DOHH2 (cell line): ENCODE measurements at regions not wholly inside any gene's neighbourhood (a gene's known extent, or its start where the extent isn't known, plus 50 kb on each side); places are given as distances from the start of the nearest gene placed in this dataset.

Source experiments
- H3F3A ChIP-seq: fragments of 200-600 bp; sonication (generic), shearing (Covaris generic); 2 replicates; pipeline ENCODE4 v1.6.0; 2016; ENCODE audit warnings: antibody characterized with exemption, mild to moderate bottlenecking; ENCODE audit not compliant: control insufficient read depth, insufficient read depth
- H3K27ac ChIP-seq: fragments of 200-600 bp; sonication (generic); 2 replicates; pipeline ENCODE4 v1.5.1; 2014; ENCODE audit warnings: low read depth, mild to moderate bottlenecking, low read length, moderate library complexity
- H3K27me3 ChIP-seq: fragments of 200-600 bp; sonication (generic); 2 replicates; pipeline ENCODE4 v1.6.1; 2014; ENCODE audit warnings: mild to moderate bottlenecking, low read length, mixed read lengths; ENCODE audit not compliant: control insufficient read depth
- H3K36me3 ChIP-seq: fragments of 200-600 bp; sonication (generic); 2 replicates; pipeline ENCODE4 v1.6.1; 2014; ENCODE audit warnings: mild to moderate bottlenecking, low read length, moderate library complexity, mixed read lengths; ENCODE audit not compliant: control insufficient read depth
- H3K4me1 ChIP-seq: fragments of 200-600 bp; sonication (generic); 2 replicates; pipeline ENCODE4 v1.6.1; 2014; ENCODE audit warnings: mild to moderate bottlenecking, low read length, mixed read lengths; ENCODE audit not compliant: control insufficient read depth
- H3K4me2 ChIP-seq: fragments of 200-600 bp; sonication (generic); 2 replicates; pipeline ENCODE4 v1.6.0; 2014; ENCODE audit warnings: mild to moderate bottlenecking, low read length, moderate library complexity
- H3K4me3 ChIP-seq: fragments of 200-600 bp; sonication (generic); 2 replicates; pipeline ENCODE4 v1.5.1; 2014; ENCODE audit warnings: mild to moderate bottlenecking, low read length, mixed read lengths
- H3K79me2 ChIP-seq: fragments of 200-600 bp; sonication (generic); 2 replicates; pipeline ENCODE4 v1.6.1; 2014; ENCODE audit warnings: mild to moderate bottlenecking, low read length, mixed read lengths; ENCODE audit not compliant: control insufficient read depth
- H3K9me2 ChIP-seq: fragments of 200-600 bp; sonication (generic); replicated peaks from 2 replicates; pipeline ENCODE4 v1.6.1; 2014; ENCODE audit warnings: mild to moderate bottlenecking, low read length, mixed read lengths; ENCODE audit not compliant: control insufficient read depth
- H3K9me3 ChIP-seq: fragments of 200-600 bp; sonication (generic); 2 replicates; pipeline ENCODE4 v1.6.1; 2014; ENCODE audit warnings: antibody characterized with exemption, low read length, mixed read lengths; ENCODE audit not compliant: control insufficient read depth, insufficient read depth
- H4K20me1 ChIP-seq: fragments of 200-600 bp; sonication (generic); 2 replicates; pipeline ENCODE4 v1.6.0; 2014; ENCODE audit warnings: low read depth, mild to moderate bottlenecking, antibody characterized with exemption, low read length, moderate library complexity; ENCODE audit not compliant: control insufficient read depth, insufficient read depth
- EZH2phosphoT487 ChIP-seq: fragments of 200-600 bp; sonication (generic); IDR thresholded peaks from 2 replicates; pipeline ENCODE4 v1.6.1; 2017; ENCODE audit warnings: borderline replicate concordance, mild to moderate bottlenecking, antibody characterized with exemption, low read length, moderate library complexity, mixed read lengths
- TF ChIP-seq, protein P1 (sequence below): fragments of 200-600 bp; sonication (generic); IDR thresholded peaks from one replicate; pipeline ENCODE4 v1.5.1; 2014; ENCODE audit warnings: antibody characterized with exemption, mild to moderate bottlenecking, low read depth, low read length; ENCODE audit not compliant: poor library complexity, severe bottlenecking

DNA sequence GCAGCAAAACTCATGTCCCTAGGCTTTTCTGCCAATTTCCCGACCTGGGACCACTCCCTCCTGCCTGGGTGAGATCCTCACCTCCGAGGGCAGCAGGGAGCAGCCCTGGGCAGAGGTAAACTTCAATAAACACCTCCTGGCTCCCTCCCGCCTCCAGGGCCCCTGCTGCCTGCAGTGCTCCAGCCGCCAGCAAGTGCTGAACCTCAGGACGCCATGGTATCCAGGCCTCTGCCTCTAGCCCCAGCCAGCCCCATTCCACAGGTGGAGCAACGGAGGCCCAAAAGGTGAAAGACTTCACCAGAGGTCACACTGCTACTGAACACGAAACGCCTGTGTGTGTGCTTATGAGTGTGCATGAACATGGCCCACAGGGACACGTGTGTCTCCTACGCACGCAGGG, 59.9 kb upstream of the LINGO1 start:
- Histone ChIP-seq H3K4me2 (no peak overlapping the region), H3K4me3 (no peak overlapping the region), H3K9me2 (no peaks in the 10 kb centered on the region), H3K27me3 (no peaks in the 10 kb centered on the region), H3K79me2 (no peaks in the 10 kb centered on the region), H3K4me1 (no peaks in the 10 kb centered on the region), H3F3A (no peaks in the 10 kb centered on the region), H3K27ac (no peak overlapping the region), H3K9me3 (no peaks in the 10 kb centered on the region), H4K20me1 (no peaks in the 10 kb centered on the region), H3K36me3 (no peaks in the 10 kb centered on the region)
- TF ChIP-seq, protein P1, sequence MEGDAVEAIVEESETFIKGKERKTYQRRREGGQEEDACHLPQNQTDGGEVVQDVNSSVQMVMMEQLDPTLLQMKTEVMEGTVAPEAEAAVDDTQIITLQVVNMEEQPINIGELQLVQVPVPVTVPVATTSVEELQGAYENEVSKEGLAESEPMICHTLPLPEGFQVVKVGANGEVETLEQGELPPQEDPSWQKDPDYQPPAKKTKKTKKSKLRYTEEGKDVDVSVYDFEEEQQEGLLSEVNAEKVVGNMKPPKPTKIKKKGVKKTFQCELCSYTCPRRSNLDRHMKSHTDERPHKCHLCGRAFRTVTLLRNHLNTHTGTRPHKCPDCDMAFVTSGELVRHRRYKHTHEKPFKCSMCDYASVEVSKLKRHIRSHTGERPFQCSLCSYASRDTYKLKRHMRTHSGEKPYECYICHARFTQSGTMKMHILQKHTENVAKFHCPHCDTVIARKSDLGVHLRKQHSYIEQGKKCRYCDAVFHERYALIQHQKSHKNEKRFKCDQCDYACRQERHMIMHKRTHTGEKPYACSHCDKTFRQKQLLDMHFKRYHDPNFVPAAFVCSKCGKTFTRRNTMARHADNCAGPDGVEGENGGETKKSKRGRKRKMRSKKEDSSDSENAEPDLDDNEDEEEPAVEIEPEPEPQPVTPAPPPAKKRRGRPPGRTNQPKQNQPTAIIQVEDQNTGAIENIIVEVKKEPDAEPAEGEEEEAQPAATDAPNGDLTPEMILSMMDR, result no peak
- no peak for TF ChIP-seq EZH2phosphoT487

DNA sequence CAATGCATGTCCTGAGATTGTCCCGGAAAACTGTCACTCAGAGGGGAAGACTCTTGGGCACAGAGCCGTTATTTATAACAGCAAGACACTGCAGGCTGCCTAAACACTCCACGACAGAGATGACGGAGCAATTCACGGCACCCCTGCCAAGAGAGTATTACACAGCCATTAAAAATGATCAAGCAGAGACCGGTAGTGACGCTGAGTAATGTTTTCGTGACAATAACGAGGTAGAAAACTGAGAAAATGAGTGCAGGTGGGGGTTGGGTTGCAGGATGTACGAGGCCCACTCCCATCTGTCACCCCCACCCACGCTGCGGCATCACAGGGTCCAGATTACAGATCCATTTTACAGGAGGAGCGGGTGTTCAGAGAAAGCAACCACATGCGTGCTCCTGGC, 58.9 kb upstream of the LINGO1 start:
- Histone ChIP-seq H3K4me2 (no peak overlapping the region), H3K79me2 (no peaks in the 10 kb centered on the region), H3K27me3 (no peaks in the 10 kb centered on the region), H4K20me1 (no peaks in the 10 kb centered on the region), H3K27ac (no peak overlapping the region), H3K4me3 (no peak overlapping the region), H3F3A (no peaks in the 10 kb centered on the region), H3K36me3 (no peaks in the 10 kb centered on the region), H3K9me3 (no peaks in the 10 kb centered on the region), H3K9me2 (no peaks in the 10 kb centered on the region), H3K4me1 (no peaks in the 10 kb centered on the region)
- no peak for TF ChIP-seq EZH2phosphoT487
- TF ChIP-seq, protein P1, result no peak

DNA sequence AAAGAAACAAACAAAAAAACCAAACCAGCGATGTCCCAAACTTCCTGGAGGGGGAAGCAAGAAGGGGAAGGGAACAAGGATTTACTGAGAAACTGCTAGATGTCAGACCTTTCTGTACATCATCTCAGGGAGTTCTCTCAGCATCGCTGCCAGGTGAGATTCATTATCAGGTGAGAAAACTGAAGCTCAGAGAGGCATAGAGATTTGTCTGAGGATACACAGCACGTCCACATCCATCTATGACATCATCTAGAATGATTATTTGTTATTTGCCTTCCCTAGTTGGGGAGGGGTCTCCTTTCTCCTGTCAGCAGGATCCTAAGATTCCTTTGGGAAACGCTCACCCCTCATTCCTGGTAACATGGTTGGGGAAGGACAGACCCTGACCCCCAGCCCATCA, 57.1 kb upstream of the LINGO1 start:
- Histone ChIP-seq H3K4me3 (no peak overlapping the region), H3K9me2 (no peaks in the 10 kb centered on the region), H3F3A (no peaks in the 10 kb centered on the region), H3K4me2 (no peak overlapping the region), H4K20me1 (no peaks in the 10 kb centered on the region), H3K79me2 (no peaks in the 10 kb centered on the region), H3K9me3 (no peaks in the 10 kb centered on the region), H3K4me1 (no peaks in the 10 kb centered on the region), H3K27ac (no peak overlapping the region), H3K27me3 (no peaks in the 10 kb centered on the region), H3K36me3 (no peaks in the 10 kb centered on the region)
- no peak for TF ChIP-seq EZH2phosphoT487
- TF ChIP-seq, protein P1, result no peak

DNA sequence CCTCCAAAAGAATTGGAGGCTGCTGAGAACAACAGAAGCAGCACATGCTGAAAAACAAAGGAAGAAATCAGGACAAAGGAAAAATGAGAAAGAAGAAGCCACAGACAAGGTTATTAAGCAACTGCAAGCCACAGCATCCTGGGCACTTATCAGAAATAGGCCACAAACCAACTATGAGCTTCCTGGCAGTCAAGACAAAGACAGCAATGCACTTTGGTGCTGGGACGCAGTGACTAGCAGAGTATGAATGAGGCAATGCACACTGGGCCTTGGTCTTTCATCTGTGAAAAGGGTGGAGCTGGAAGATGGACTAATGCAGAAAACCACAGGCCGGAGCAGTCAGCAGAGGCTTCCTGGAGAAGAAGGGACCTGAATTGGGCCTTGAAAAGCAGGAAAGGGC, 56.0 kb upstream of the LINGO1 start:
- H3K4me1 ChIP-seq, result no peaks in the 10 kb centered on the region
- no peaks in the 10 kb centered on the region for H3K9me3 ChIP-seq
- H4K20me1 ChIP-seq, result no peaks in the 10 kb centered on the region
- H3F3A ChIP-seq, result no peaks in the 10 kb centered on the region
- H3K36me3 ChIP-seq, result no peaks in the 10 kb centered on the region
- H3K79me2 ChIP-seq, result no peaks in the 10 kb centered on the region
- no peak overlapping the region for H3K4me2 ChIP-seq
- no peaks in the 10 kb centered on the region for H3K9me2 ChIP-seq
- H3K27me3 ChIP-seq, result no peaks in the 10 kb centered on the region
- H3K4me3 ChIP-seq, result no peak overlapping the region
- H3K27ac ChIP-seq, result no peak overlapping the region
- TF ChIP-seq, protein P1, result no peak
- TF ChIP-seq EZH2phosphoT487, result no peak
